CD4-positive, alpha-beta T cell treated with Interleukin-17A for 4 hours (primary cell): ENCODE measurements at regions not wholly inside any gene's neighbourhood (a gene's known extent, or its start where the extent isn't known, plus 50 kb on each side); places are given as distances from the start of the nearest gene placed in this dataset.

Experiments used
- DNase-seq: peaks from one replicate; pipeline ENCODE4 v3.0.0-alpha.2; 2020; ENCODE audit warnings: mixed read lengths

DNA sequence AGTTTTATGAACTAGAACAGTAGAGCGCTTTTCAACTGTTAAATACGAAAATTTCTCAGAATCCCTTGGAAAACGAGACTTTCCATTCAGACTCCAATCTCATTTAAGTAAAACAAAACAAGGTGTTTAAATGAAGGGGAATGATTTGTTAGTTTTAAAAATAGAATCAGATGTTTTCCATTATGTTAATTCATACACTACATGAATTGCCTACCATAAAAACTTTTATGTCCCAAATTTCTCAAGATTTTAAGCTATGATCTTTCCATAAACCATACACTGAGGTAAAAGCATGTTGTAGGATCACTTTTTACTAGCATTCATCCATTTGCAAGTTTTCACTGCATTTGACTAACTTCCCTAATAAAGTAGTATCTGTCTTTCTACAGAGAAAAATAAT lies 180.3 kb upstream of the ZP4 start:
- DNase-seq, result no peak

DNA sequence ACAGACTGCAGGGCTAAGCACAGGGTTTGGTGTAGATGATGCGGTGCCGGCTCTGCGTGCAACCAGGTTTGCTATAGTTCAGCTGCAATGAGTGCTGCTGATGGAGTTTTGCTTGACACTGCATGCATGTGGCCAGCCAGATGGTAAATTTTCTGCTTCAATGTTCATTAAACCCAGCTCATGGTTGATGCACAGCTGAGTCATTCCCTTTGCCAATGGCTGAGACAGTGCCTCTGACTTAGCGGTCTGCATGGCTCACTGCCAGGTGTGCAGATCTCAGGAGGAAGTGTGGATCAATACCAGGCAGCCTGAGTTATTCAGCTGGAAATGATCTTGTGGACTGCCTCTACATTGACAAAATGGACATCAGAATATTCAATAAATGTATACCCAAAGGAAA lies 172.7 kb upstream of the ZP4 start:
- DNase-seq, result no peak

DNA sequence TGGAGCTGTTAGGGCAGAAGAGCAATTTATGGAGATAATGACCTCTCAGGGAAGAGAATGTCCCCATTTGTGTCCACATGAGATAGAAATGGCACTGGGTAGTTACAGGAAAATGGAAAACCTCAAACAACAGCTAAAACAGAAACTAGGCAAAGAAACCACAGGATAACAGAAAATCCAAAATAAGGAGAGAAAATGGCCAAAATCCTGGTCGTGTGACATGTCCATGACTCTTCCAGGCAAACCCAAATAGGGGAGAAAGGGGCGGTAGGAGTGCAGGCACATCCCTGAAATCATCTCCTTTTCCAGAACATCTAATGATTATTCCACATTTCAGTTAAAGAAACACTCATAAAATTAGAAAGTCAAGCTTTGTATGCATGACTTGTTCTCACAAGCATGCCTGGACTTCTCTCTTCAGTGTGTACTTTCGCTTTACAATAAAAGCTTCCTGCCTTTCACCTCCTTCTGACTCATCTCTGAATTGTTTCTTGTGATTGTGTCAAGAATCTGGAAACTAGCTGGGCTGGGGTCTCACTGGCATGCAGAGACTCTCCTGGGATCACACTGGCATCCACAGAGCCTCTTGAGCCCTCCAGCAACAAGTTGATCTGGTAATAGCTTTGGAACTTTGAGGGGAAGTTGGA lies 171.4 kb upstream of the ZP4 start:
- no peak for DNase-seq

DNA sequence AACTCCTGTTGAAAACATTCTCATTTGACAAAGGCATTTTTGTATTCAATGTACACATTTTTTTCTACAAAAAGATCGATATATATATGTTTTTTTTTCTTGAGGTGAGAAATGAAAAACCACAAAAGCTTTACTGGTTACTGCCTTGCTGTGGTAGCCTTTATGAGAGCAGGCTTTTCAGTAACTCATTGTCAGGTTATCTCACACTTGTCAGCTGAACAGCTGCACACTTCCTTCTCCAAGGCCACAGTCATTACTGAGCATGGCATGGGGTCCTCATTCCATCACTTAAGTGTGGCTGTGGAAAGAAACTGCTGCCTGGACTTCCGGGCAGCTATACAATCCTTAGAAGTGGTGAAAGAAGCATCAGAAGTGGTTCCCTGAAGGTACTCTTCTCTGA lies 169.3 kb upstream of the ZP4 start:
- no peak for DNase-seq

DNA sequence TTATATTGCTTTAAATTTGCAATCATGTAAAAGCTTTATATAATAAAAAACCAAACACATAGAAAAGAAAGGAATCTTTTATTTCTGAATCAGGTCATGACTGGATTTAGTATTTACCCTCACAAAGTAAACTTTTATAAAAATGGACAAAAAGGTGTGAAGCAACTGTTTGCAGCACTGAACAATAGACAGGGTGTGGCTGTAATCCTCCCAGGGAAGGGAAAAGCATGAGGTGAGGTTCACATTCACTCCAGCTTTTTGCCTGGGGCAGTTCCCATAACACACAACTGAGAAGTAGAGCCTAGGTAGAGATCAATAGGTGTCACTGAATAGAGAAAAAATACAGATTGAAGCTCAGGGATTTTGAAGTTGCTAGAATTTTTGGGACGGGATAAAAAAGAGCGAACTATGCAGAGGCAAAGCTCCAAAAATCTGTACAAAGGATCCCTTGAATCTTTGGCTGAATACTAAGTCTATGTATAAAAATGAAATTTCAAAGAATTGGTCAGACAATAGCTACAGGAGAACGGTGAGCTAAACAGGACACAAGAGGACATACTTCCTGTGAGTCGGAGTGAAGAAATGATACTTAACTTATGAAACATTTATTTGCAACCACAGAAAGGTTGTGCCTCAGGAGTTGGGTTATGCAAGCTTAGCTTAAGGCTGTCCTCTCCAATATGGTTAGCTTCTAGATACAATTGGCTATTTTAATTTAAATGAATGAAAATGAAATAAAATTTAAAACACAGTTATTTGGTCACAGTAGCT lies 162.0 kb upstream of the ZP4 start:
- no peak for DNase-seq

DNA sequence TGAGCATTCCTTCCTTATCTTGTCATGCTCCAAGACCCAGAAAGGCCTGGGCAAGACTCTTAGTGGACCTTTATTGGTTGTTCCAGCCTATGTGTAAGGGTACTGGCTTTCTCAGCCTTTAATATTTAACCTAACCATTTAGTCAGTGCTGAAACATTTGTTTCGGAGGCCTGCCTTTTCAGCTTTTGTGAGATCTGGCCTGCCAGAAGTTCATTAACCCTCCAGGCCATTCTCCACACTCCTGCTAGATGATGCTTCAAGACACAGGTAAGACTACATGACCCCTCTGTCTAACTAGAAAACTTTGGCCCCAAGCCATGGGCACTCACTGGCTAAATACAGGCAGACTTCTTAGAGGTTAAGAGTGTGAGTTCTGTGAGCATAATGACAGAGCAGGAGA lies 138.4 kb upstream of the ZP4 start:
- DNase-seq, result no peak

DNA sequence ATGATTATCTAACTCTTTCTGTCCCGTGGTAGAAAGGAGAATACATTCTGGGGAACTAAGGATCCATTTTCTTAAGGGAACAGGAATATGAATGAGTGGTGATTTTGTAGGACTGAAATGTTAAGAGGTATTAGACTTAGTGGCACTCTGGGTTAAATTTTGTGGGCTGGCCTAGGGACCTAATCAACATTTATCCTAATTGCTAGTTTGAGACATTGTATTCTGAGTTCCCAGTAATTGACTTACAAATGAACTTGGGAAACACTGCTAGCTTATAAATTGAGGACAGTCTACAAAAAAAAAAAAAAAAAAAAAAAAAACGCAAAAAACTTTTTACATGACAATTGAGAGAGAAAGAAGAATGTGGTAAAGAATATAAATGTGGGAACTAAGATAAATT lies 136.6 kb upstream of the ZP4 start:
- DNase-seq, result no peak

DNA sequence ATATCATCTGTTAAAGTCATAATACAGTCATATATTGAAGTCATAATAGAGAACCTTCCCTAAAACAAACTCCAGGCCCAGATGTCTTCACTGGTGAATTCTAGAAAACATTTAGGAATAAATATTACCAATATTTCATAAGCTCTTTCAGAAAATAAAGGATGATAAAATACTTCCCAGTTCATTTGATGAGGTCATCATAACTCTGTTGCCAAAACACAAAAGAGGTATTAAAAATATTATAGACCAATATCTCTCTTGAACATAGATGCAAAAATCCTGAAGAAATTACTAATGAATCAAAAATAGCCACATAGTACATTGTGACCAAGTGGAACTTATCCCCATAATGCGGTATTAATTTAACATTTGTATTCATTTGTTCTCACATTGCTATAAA lies 132.4 kb upstream of the ZP4 start:
- no peak for DNase-seq

DNA sequence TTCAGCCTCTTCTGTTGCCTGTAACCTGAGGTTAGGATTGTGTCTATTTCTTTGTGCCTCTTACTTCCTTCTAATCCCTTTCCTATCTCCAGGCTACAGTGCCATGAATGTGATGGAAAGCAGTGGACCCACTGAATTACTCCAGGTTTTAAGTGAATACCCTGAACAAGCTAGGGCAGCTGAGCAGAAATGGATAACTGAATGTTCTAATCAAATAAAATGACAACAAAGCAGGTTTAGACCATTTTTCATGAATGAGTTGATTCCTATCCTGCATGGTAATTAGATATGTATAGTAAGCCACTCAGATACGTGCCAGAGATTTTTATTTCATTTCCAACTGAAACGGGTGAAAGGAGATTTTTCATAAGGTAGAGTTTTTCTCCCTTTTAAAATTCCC lies 127.5 kb upstream of the ZP4 start:
- no peak for DNase-seq

DNA sequence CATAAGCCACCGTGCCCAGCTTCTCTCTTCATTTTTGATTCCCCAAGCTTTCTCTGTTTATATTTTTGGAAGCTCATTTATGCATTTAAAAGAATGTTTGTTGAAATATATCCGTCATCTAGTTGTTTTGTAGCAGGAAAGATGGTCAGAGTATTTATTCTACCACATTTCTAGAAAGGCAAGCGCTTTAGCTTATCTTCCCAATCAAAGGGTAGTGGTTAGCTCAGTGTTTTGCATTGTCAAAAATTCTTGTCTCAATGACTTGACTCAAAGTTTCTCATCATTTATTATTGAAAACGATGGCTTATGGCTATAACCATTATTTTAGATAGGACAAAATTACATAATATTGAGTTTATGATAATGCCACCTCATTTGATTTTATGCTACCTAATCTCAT lies 116.1 kb upstream of the ZP4 start:
- DNase-seq, result no peak

DNA sequence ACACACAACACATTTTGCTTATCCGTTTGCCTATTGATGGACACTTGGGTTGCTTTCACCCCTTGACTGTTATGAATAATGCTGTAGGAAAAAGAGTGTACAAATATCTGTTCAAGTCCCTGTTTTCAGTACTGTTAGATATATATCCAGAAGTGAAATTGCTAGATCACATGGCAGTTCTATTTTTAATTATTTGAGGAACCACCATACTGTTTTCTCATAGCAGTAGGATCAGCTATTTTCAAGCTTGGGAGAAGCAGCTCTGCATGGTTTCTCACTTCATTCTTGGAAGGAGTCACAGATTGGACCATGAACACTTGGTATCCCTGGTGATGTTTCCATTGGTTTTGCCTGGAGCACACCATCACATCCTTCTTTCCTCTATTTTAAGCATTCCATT lies 114.4 kb upstream of the ZP4 start:
- no peak for DNase-seq

DNA sequence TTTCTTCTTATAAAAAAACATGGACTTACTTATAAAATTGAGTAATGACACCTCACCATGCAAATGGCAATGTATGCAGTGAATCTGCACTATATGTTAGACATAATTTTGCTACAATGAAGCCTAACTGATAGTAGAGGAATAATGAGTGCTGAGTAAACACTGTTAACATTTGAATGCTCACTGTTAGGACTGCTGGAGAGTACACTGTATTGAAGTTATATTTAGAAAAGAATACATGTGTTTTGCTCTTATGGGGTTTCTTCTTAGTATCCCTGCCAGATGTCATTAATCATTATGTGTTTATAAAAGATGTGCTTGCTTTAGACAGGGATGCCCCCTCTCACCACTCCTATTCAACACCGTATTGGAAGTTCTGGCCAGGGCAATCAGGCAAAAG lies 111.1 kb upstream of the ZP4 start:
- DNase-seq, result no peak

DNA sequence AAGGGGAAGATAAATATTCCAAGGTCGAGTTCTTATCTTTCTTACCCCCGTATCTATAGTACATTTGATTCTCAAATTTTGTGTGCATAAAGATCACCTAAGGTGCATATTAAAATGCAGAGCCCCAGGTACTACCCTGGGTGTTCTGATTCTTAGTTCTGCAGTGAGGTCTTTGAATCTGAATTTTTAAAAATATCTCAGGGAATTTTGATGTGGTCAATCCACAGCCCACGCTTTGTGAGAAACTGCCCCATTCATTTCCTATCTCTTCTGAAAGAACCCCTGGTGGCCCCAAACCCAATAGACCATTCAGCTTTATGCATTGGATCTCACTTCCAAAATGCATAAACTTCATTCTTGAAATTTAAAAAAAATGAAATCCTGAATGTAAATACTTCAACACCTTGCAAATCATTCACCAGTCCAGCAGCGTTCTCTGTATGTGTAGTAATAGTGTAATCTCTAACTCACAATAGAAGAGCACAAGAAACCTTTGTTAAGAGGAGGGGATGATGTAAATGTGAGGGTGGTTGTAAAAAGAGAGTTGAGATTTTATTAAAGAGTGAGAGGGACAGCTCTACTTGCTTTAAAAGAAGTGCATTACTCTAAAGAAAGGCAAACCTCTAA lies 108.8 kb upstream of the ZP4 start:
- DNase-seq, result no peak

DNA sequence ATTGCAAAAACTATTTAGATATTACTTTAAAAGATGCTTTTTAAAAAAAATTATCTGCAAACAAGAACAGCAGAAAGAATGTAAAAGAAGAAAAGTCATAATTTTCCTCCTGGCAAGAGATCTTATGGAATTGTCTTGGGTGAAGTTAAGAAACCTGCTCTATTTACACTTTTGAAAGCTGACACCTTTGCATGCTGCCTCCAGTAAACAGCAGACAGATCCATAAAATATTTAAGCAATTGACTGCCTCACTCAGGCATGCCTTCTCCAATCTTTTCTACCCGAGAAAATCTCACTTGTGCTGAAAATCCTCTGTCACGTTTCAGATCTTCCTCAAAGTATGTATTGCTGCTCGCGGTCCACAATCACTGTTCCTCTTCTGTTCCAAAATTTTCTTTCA lies 107.9 kb upstream of the ZP4 start:
- no peak for DNase-seq

DNA sequence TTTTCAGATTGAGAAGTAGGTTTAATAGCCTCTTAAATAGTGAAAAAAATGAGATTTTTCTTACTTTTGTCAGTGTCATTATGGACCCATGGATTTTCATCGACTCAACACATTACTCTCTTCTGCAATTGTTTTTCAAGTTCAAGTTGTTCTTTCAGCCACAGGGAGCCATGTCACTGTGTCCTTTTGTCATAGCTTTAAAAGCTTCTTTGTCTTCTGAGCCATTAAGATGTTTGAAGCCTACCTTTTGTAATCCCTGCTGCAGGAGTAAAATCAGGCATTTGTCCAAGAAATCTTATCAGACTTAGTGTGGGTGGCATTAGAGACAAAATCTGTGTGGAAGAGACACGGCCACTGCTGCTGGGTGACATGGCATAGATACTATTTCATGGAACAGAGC lies 92.8 kb upstream of the ZP4 start:
- no peak for DNase-seq

DNA sequence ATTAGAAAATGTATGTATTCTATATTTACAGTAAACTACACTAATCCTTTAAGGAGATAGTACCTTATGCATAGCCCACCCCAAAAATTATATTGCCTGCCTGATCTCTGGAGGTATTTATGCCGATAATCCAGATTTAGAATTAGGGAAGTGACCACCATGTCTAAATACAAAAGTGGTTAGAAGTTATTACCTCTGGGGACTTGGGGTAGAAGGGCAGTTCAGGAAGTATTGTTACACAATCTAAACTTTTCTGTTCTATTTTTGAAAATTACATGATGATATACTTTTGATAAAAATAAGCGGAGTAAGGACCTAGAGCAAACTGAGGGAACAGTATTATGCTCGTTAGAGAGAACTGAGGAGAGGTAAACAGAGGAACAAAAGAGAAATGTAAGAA lies 90.5 kb upstream of the ZP4 start:
- no peak for DNase-seq

DNA sequence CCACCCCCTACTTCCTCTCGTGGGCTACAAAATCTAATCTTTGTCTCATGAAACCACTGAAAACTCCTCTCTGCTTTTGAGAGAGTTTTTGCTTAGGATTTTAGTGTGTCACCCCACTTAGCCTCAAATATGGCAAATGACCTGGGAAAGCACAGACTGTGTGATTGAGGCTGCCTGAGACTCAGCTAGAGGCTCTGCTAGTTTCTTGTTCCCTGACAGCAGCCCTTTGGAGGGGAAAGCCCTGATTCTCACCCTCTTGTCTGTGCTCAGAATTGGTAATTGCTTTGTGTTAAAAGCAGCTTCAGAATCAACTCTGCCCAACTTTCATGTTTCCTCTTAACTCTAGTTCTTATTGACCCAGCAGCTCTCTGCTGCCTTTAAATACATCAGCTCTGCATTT lies 85.6 kb upstream of the ZP4 start:
- no peak for DNase-seq

DNA sequence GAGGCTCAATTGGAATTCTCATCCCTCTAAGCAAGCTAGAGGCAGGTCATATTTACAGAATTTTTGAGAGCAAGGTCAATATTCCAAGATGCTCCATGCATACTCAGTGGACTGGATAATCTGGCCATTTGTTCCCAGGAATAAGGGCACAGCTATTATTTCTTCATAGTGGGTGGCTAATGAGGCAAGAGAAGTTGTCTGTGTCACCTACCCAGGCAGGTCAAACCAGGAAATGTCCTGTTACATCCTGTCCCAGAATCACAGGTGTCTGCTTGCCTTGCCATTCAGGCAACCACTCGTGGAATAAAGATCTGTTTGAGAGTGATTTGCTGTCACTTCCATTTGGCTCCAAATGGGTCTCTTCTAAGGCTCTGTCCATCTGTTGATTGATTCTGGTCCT lies 85.2 kb upstream of the ZP4 start:
- no peak for DNase-seq

DNA sequence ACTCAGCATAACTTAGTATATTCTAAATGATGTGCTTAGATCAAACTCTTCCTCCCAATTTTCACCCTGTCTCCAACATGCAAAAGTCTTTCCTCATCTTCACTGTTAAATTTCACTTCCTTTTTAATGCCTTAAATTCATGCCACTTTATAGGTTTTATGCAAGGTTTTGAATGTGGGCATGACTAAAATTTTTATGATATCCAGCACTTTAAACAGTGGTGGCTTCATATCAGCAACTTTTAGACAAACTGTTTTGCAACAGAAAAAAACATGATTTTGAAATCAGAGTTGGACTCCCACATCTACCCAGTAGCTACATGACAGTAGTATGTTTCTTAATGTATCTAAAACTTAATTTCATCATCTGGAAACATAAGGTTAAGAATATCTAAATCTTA lies 84.7 kb upstream of the ZP4 start:
- DNase-seq, result no peak

DNA sequence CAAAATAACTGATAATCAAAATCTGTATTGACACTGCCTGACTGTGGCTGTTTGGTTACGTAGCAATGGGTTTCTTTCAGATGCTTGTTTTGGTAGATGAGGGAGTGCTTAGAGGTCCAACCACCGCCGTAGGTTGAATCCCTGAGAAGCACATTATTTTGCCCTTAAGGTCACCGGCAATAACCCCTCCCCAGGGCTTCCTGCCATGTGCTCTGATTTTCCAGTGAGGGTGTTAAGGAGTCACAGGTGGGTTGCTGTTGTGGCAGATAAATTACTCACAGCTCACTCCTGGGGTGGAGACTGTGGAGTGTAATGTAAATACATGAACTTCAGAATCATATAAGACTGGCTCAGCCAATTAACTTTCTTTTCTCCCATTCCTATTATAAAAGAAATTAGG lies 81.5 kb upstream of the ZP4 start:
- no peak for DNase-seq

DNA sequence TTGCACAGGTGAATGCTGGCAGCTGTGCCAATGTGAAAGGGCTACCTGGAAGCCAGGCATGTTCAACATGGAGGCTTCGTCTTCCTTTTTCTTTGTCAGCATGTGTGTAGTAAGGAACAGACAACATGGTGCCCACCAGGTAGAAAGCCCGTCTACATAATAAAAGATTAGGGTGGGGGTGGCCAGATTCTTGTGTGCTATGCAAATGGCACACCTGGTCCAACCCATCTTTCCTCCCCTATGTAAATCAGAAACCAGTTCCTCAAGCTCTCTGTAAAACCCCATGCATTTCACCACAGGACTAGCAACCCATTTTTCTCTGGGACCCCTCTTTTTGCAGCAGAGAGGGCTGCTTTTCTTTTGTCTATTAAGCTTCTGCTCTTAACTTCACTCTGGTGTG lies 72.3 kb upstream of the ZP4 start:
- no peak for DNase-seq

DNA sequence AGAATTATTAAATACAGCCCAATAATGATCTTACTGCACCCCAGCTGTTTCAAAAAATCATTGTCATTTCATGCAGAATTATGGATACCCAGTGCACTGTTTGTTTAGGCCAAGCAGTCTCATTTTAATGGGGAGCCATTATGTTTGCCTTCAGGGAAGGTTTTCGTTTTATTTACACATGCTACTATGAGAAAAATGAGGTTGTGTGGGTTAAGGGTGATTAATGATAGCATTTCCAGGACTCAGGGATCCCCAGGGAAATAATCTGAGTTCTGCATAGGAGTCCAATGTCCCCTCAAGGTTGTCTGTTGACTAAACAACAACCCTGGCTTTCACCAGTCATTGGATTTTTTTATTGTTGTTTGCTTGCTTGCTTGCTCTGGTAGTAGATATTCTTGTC lies 71.0 kb upstream of the ZP4 start:
- no peak for DNase-seq

DNA sequence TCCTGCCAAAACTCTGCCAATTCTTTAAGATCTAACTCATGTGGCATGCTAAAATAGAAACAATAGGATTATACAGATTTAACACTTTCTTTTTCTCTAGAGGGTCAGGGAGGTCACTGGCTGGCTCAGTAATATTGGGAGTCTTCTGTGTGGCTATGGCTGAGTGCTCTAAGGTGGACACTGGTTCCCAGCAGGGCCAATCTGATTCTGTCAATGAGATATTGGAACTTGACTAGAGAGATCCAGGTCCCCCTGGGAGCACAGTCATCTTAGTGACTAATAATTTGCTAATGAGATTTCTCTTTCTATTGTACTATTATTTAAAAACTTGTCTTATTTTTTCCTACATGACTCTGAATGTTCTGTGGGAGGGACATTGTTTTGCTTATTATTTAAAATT lies 69.1 kb upstream of the ZP4 start:
- no peak for DNase-seq

DNA sequence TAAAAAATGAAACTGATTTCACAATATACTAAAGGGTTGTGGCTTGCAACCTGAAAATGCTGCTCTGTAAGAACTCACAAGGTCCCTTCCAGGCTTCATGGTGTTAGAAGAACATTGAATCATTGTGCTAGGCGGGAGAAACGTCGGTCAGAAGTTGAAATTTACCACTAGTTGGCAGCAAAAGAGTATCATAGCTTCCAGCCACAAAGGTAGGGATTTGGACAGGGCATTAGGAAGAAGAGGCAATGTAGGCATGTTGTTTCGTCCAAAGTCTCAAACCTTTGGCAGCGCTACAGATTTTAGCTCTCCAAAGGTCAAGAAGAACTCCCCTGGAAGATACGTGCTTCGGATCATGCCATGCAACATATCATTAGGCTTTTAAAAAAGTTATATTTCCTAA lies 62.5 kb upstream of the ZP4 start:
- DNase-seq, result no peak
